NT2/D1 (cell line): ENCODE measurements at regions not wholly inside any gene's neighbourhood (a gene's known extent, or its start where the extent isn't known, plus 50 kb on each side); places are given as distances from the start of the nearest gene placed in this dataset.

Source experiments
- DNase-seq: peaks from one replicate; pipeline ENCODE4 v3.0.0-alpha.2; 2011; ENCODE audit warnings: low read depth, low spot score
- H3K27me3 ChIP-seq: 2 replicates; pipeline ENCODE4 v1.6.0; 2011; ENCODE audit warnings: mild to moderate bottlenecking; ENCODE audit not compliant: insufficient read length, insufficient read depth
- H3K36me3 ChIP-seq: 2 replicates; pipeline ENCODE4 v1.6.1; 2011; ENCODE audit warnings: mild to moderate bottlenecking, low read length, mixed read lengths; ENCODE audit not compliant: insufficient read depth, insufficient read length
- H3K4me1 ChIP-seq: 2 replicates; pipeline ENCODE4 v1.5.1; 2011; ENCODE audit not compliant: insufficient read depth, insufficient read length
- H3K4me3 ChIP-seq: 2 replicates; pipeline ENCODE4 v1.5.1; 2011; ENCODE audit warnings: low read depth; ENCODE audit not compliant: insufficient read length
- H3K9ac ChIP-seq: 2 replicates; pipeline ENCODE4 v1.6.0; 2011; ENCODE audit warnings: low read depth; ENCODE audit not compliant: insufficient read length
- H3K9me3 ChIP-seq: 2 replicates; pipeline ENCODE4 v1.5.1; 2011; ENCODE audit warnings: mild to moderate bottlenecking, low read length; ENCODE audit not compliant: insufficient read depth
- SUZ12 ChIP-seq: IDR thresholded peaks from 2 replicates; pipeline ENCODE4 v1.6.1; 2011; ENCODE audit not compliant: insufficient read length, insufficient read depth; ENCODE audit errors: extremely low read depth
- YY1 ChIP-seq: IDR thresholded peaks from 2 replicates; pipeline ENCODE4 v1.6.1; 2011; ENCODE audit not compliant: insufficient read length, insufficient read depth
- ZNF274 ChIP-seq: IDR thresholded peaks from 2 replicates; pipeline ENCODE4 v1.6.1; 2011; ENCODE audit warnings: mild to moderate bottlenecking, low read depth, low read length

DNA sequence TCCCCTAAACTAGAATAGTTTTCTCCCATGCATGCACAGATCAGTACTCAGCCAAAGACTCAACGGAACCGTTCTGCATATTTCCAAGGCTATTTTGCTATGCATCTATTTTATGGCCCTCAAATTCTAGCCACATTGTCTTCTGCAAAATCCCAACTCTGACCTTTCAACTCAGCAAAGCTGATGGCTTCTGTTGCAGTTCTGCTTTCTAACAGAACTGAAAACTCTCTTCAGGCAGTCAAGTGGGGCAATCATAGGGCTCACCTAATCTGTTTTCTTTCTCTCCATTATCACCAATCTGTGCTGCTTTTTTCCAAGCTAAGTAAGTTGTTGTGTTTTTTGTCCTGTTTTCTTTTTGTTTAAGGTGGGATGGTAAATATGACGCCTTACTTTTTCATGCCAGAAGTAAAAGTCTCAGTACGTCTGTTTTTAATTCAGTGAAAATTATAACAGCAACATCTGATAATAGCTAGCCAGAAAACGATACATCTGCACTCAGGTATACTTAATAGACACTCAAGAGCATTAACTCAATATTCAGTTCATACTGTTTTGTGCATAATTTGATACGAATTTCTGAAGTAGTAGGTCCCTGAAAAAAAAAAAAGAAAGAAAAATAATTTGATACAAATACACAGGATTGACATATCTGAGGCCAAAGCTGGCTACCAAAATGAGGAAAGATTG is 454.3 kb downstream of the TLE1 start:
- TF ChIP-seq YY1 (no peak), ZNF274 (no peak), SUZ12 (no peak)
- Histone ChIP-seq H3K9me3 (no peaks in the 10 kb centered on the region), H3K4me3 (no peak overlapping the region), H3K4me1 (no peaks in the 10 kb centered on the region), H3K27me3 (no peaks in the 10 kb centered on the region), H3K36me3 (no peaks in the 10 kb centered on the region), H3K9ac (no peak overlapping the region)
- no peak for DNase-seq

DNA sequence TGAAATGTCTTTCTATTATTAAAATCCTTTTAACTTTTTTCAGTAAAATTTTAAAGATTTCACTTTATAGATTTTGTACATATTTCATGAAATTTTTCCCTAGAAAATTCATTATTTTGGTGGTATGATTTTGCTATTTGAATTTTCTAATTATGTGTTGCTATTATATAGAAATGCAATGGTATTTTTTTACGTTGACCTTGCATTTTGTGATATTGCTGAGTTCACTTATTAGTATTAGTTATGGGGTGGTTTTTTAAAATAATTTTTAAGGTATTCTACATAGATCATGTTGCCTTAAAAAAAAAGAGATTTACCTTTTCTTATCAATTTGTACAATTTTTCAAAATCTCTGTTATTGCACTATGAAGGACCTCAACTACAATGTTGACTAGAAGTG is 458.3 kb downstream of the TLE1 start:
- H3K4me3 ChIP-seq: no peak overlapping the region
- no peak for DNase-seq
- H3K4me1 ChIP-seq: no peaks in the 10 kb centered on the region
- H3K9ac ChIP-seq: no peak overlapping the region
- TF ChIP-seq YY1: no peak
- no peak for TF ChIP-seq ZNF274
- TF ChIP-seq SUZ12: no peak
- no peaks in the 10 kb centered on the region for H3K9me3 ChIP-seq
- H3K27me3 ChIP-seq: no peaks in the 10 kb centered on the region
- no peaks in the 10 kb centered on the region for H3K36me3 ChIP-seq

DNA sequence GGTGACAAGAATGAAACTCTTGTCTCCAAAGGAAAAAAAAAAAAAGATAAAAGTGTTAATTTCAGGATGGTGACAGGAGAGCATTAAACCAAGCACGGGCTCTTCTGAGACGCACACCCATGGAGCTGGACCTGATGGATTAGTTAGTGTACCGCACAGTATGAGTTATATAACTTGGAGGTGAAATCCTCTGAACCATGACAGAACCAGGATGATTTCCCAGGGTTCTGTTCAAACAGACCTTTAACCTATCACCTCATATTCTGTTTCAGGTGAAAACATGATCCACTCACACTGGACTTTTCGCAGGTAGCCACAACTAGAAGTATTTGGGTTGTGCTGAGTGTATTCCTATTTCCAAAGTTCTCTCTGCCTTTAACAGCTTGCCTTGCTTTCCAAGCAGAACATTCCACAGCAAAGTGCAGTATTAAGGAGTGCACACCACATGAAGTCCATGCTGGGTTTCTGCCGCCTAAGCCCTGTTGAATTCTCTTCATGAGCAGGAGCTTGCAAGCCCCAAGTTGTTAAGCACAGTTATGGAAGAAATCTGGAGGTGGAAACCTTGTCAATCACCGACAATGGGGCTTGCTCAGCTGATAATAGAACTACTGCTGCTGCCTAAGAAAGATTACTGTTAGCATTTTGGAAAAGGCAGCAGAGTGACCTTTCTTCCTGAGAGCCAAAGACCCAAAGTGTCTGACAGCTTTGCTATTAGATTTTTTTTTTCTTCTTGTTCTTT is 461.7 kb downstream of the TLE1 start:
- no peak overlapping the region for H3K9ac ChIP-seq
- H3K9me3 ChIP-seq: no peaks in the 10 kb centered on the region
- no peaks in the 10 kb centered on the region for H3K36me3 ChIP-seq
- TF ChIP-seq ZNF274: no peak
- no peak for TF ChIP-seq SUZ12
- TF ChIP-seq YY1: no peak
- no peaks in the 10 kb centered on the region for H3K4me1 ChIP-seq
- no peak overlapping the region for H3K4me3 ChIP-seq
- no peaks in the 10 kb centered on the region for H3K27me3 ChIP-seq
- DNase-seq: no peak

DNA sequence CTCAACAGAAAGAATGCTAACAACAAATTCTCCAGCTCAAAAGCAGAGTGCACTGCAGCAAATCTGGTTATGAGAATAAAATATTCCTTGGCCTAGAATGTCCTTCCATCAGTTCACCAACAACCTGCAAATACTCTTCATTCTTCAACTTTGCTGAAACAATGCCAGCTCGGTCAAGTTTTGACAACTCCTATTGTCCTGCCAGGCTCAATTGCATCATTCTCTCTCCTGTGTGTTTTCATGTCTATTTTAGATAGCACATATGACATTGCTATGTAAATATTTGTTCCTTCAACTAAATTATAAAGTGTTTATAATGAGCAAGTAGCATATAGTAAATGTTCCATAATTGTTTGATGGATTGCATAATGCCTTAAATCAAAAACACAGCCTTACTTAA is 463.8 kb downstream of the TLE1 start:
- H3K36me3 ChIP-seq: no peaks in the 10 kb centered on the region
- no peak overlapping the region for H3K9ac ChIP-seq
- DNase-seq: no peak
- TF ChIP-seq YY1 (no peak), SUZ12 (no peak), ZNF274 (no peak)
- no peaks in the 10 kb centered on the region for H3K4me1 ChIP-seq
- no peaks in the 10 kb centered on the region for H3K27me3 ChIP-seq
- H3K4me3 ChIP-seq: no peak overlapping the region
- no peaks in the 10 kb centered on the region for H3K9me3 ChIP-seq

DNA sequence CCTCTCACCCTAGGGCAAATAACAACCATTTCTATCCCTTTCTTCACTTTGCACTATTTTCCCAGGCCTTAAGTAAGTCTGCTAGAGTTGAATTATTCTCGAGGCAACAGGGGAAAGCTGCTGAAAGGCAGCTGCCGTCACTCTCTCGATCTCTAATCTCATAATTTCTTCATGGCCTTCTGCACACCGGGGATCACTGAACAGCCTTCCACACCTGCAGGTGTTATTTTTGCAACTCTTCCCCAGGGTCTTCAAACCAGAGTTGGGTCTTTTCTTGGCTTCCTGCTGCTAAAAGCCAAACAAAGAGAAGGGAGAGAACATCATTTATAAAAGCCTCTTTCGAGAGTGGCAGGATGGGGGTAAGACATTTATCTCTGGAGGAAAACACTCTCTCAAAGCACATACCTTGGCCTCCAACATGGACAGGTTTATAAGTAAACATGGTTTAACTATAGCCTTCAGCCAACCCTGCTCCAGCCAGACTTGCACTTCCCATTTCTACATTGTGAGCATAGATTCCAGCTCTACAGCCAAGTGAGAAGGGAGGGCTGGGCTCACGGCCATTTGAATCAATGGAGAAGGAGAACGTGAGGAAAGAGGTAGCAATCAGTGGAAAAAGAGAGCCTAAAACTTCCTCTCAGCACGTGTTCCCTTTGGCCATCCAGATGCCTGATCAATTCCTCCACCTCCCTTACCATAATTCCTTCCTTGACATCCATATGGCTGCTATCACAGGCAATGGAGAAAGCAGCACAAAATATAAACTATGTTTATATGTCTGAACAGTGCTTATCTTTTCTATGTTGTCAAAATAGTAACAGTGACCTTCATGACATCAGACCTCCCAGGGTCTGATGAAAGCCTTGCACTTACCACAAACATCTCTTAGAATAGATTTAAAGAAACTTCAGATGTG is 464.9 kb downstream of the TLE1 start:
- no peak for DNase-seq
- H3K27me3 ChIP-seq: no peaks in the 10 kb centered on the region
- H3K4me1 ChIP-seq: no peaks in the 10 kb centered on the region
- no peaks in the 10 kb centered on the region for H3K9me3 ChIP-seq
- H3K9ac ChIP-seq: no peak overlapping the region
- H3K36me3 ChIP-seq: no peaks in the 10 kb centered on the region
- TF ChIP-seq ZNF274 (no peak), SUZ12 (no peak), YY1 (no peak)
- H3K4me3 ChIP-seq: no peak overlapping the region

DNA sequence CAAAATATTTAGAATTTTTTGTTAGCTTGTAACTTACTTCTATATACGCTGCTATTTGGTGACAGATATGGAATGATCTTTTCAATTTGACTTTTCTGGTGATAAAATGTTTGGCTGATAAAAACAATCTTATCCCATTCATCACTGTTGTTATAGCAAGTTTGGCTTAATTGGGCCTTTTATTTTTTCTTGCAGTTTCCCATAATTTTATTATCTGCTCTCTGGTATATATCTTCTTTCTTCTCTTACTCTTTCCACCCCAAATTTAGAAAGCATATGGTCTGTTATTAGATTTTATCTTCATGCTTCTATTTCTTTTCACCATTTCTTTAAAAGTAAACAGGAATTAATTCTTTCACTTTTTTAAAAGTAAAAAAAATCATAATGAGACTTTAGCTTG is 474.4 kb downstream of the TLE1 start:
- peaks cover 2% of the 10 kb centered on the region for H3K4me1 ChIP-seq
- TF ChIP-seq SUZ12 (no peak), YY1 (no peak)
- H3K9ac ChIP-seq: no peak overlapping the region
- H3K36me3 ChIP-seq: no peaks in the 10 kb centered on the region
- peaks cover 11% of the 10 kb centered on the region for H3K9me3 ChIP-seq
- DNase-seq: no peak
- H3K27me3 ChIP-seq: no peaks in the 10 kb centered on the region
- no peak overlapping the region for H3K4me3 ChIP-seq

DNA sequence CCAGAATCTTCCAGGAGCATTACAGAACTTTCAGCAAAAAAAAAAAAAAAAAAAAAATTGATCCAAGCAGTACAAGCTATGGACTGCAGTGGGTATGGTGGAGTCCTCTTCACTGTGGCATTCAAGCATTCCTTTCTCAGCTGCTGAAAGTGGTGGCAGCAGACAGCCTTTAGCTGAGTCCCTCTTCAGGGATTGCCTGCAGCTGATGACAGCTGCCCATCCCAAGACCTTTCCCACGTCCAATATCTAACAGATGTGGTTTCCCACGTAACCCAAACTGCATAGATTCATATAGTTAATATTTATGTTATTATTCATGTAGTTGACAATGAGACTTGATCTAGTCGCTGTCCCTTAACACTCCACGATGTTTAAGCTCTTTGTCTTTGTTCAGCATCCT is 475.9 kb downstream of the TLE1 start:
- Histone ChIP-seq H3K4me1 (peaks cover 2% of the 10 kb centered on the region), H3K9ac (no peak overlapping the region), H3K27me3 (no peaks in the 10 kb centered on the region), H3K36me3 (no peaks in the 10 kb centered on the region), H3K9me3 (peaks cover 11% of the 10 kb centered on the region), H3K4me3 (no peak overlapping the region)
- no peak for DNase-seq
- no peak for TF ChIP-seq YY1
- no peak for TF ChIP-seq SUZ12
- TF ChIP-seq ZNF274: no peak
